Nucleus accumbens (tissue), 56 donors: ENCODE measurements at regions not wholly inside any gene's neighbourhood (a gene's known extent, or its start where the extent isn't known, plus 50 kb on each side); places are given as distances from the start of the nearest gene placed in this dataset.

Source experiments
- DNase-seq, 56 donors: peaks; one replicate each; lab custom pipeline; 2025; lab: John Stamatoyannopoulos, UW

DNA sequence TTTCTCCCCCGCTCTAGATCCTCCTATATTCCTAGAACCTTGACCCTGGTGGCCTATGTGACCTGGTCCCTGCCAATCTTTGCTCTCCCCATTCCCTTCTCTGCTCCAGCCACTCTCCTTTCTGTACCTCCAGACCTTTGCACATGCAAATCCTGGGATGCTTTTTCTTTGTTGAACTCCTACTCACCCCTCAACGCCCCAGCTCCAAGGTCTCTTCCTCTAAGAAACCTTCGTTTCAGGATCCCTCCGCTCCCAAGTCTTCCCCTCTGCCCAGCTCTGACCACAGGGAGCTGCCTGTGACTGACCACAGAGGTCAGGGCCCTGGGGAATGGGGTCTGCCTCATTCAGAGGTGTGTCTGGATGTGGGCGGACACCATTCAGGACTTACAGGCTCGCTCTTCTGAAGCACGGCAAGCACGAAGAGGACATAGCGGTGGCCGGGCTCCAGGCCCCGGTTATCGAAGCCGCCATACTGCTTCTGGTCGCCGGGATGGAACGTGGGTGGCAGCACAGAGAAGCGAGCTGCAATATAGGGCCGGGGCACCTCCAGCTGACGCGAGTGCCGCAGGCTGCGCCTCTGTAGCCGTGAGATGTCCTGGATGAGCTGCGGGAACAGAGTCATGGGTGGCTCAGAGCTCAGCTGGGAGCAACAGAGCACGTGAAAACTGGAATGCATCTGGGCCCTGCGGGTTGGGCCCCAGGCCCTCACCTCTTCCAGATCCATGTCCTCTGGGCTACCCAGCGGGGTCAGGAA is 120.9 kb downstream of the PTPRS start:
- DNase-seq = no peak

- no peak for DNase-seq
These were observed 121.6 kb downstream of the PTPRS start for GRCh38 chr19:5218963-5219530.

GRCh38 chr19:5218255-5218855 is 122.3 kb downstream of the PTPRS start:
- DNase-seq = no peak

DNA sequence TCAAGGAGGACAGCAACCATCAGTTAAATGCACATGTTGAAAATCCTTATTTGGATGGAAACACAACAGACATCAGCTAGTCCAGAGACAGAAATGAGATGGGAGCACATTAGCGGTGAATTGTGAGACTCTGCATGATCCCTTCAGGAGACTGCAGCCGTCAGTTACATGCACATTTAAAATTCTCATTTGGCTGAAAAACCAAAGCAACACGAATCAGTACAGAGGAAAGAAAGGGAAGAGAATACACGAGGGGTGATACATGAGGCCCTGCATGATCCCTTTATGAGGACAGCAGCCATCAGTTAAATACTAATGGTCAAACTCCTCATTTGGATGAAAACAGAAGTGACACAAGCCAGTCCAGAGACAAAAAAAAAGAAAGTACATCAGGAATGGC is 123.4 kb downstream of the PTPRS start:
- no peak for DNase-seq

DNA sequence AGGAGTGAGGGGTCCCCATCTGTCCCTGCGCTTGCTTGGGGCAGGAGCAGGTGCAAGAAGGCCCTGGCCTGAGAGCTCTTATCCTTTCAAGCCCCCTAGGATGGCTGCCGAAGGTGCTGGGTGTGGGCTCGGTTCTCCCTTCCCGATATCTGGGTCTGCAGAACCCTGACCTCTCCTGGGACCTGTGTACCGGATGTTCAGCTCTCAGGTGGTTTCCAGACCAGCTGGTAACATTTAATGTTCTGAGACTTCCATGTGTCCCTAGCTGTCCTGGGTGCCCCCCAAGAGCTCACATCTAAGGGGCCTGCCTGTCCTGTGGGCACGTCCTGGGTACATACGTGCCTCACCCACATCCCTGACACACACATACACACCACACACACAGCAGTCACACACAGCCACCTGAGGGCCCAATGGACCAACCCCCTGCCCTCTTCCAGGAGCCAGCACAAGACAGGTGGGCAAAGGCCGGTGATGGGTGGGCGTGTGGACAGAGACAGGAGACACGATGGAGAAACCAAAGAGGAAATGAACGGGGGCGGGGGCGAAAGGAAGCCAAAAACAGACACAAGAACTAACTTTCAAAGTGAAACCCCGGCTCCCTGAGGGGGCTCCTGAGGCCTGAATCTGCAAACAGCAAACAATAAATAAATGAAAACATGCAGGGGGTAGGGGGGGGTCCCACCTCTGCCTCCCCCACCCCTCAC is 124.3 kb downstream of the PTPRS start:
- no peak for DNase-seq

GRCh38 chr19:5215431-5215830 is 125.2 kb downstream of the PTPRS start:
- DNase-seq = no peak

- DNase-seq = no peak
These were observed 125.7 kb downstream of the PTPRS start for GRCh38 chr19:5214902-5215301.

GRCh38 chr19:5214371-5214770 is 126.2 kb downstream of the PTPRS start:
- no peak for DNase-seq

GRCh38 chr19:5213667-5214066 is 126.9 kb downstream of the PTPRS start:
- no peak for DNase-seq

DNA sequence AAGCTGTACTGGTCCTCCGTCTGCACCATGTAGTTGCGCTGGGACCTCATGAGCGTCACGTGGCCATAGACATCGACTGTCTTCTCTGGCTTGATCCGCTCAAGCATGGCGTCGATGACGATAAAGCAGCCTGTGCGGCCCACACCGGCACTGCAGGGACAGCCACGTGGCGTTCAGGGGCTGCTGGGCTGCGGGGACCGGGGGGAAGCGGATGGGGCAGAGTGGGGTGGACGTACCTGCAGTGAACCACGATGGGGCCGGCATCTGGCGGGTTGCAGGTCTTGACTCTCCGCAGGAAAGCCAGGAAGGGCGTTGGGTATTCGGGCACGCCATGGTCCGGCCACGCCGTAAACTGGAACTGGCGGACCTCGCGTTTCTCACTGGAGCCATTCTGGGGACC is 128.5 kb downstream of the PTPRS start:
- DNase-seq = no peak

DNA sequence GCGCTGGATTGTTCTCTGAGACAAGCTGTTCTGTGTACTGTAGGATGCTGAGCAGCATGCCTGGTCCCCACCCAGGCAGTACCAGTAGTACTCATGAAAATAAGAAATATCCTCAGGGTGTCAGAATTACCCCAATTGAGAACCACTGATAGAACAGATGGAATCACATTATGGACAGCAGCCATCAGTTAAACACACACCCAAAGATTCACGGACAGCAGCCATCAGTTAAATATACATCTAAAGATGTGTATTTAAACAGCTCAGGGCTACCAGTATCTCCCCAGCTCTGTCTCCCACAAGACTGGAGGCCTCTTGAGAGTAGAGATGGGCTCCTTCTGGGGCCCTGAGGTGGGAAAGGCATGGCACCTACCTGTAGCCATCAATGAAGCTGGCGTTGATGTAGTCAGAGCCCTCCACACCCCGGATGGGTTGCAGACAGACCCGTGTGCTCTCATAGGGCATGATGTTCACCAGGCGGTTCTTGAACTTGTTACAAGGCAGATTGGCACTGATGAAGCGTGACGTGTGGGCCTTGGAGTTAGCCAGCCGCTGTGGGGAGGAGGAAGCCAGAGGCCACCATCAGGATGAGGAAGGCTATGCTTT is 129.3 kb downstream of the PTPRS start:
- no peak for DNase-seq

- DNase-seq = no peak
These were observed 130.1 kb downstream of the PTPRS start for GRCh38 chr19:5210556-5210955.

GRCh38 chr19:5207806-5208205 is 132.8 kb downstream of the PTPRS start:
- no peak for DNase-seq

DNA sequence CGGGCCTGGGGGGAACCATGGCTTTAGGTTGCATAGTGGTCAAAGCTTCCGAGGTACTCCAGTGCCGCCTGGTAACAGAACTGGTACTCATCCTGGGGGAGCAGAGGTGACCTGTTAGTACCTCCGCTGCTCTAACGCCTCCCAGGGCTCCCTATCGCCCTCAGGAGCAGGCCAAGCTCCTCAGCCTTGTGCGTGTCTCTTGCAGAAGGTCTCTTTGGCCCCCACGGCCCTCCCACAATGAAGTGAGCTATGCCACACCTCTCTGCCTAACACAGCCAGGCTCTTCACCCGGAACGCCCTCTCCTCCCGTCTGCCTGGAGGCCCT is 133.9 kb downstream of the PTPRS start:
- no peak for DNase-seq

DNA sequence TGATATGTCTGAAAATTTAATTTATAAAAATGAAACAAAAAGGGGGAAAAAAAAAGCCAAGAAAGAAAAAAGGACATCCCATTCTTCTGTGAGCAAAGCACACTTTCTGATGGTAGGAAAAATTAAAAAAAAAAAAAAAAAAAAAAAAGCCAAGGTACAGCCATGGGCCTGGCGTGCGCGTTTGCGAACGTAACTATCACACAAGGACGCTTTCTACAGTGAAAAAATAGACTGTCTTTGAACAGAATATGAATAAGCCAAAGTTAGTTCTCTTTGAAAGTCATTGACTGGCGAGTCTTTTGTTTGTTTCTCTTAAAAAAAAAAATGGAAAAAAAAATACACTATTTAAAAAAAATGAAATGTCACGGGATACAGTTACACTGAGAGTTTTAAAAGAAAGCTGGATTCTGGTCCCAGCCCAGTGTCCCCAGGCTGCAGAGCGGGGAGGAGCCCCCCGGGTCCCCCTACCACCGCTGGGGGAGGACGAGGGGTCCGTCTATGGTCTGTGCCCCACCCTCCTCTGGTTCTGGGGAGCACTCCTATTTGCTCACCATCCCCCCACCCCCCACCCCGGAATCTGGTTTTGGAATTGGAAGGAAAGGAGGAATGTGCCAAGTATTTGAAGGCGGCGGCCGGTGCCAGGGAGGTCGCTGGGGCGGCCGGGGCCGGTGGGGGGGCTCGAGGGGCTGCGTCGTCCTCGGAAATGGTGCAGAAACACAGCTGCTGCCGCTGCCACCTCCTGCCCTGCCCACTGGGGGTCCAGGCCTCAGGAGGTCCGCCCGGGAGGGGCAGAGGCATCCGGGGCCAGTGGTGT is 134.5 kb downstream of the PTPRS start:
- no peak for DNase-seq

DNA sequence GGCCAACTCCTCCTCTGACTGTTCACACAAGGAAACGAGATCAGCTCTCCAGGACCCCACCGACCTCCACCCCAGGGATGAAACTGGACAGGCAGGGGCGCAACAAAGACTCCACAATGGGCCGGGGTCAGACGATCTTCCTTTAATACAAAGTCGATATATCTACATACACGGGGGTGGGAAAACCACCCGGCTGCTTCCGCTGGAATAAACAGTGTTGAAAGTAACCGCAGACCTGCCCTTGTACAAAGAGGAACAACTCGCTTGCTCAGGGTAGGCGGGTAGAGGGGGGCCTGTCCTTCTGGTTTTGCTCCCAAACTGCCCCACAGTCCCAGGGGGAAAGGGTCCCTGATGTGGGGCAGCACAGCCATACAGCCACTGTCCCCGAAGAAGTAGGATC is 135.2 kb downstream of the PTPRS start:
- no peak for DNase-seq

DNA sequence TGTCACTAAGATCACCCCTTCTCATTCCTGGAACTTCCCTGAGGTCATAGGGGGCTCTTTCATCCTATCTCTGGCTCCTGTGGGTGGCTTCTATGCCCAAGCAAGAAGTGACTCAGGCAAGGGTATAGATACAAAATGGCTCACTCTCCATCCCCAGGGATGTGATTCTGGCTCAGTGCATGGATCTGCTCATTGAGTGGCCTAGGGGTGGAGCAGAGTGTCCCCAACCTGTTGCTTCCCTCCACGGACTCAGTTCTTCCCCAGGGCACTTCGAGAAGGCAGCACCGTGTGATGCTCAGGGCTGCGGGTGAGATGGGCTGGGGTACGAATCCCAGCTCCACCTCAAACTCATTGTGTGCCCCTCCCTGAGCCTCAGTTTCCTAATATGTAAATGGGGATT is 136.4 kb downstream of the PTPRS start:
- DNase-seq = no peak
